ENCODE measurements at regions not wholly inside any gene's neighbourhood (a gene's known extent, or its start where the extent isn't known, plus 50 kb on each side); places are given as distances from the start of the nearest gene placed in this dataset.

DNA sequence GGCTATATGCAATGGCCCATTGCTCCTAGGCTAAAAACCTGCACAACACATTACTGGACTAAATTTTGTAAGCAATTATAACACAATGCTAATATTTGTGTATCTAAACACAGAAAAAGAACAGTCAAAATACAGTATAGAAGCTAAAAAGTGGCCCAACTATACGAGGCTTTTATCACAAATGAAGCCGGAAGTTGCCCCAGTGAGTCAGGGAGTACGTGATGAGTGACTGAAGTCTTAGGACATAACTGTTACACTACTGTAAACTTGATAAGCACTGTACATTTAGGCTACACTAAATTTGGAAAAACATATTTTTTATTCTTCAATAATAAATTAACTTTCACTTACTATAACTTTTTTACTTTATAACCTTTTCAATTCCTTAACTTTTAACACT lies 105.2 kb upstream of the PRR16 start:
- H3K36me3 ChIP-seq (ENCODE audit: control insufficient read depth, low read length) = no peaks in the 10 kb centered on the region
- H3K9me2 ChIP-seq (replicated peaks; ENCODE audit: control insufficient read depth, low read length) = no peaks in the 10 kb centered on the region
- H3K9me3 ChIP-seq (ENCODE audit: control insufficient read depth, insufficient read depth, low read length) = no peaks in the 10 kb centered on the region
- H4K20me1 ChIP-seq (ENCODE audit: control insufficient read depth, insufficient read depth, low read depth, low read length) = no peaks in the 10 kb centered on the region
- no peak overlapping the region for H3K27ac ChIP-seq (ENCODE audit: low read depth, low read length)
- H3K4me3 ChIP-seq (ENCODE audit: low read length) = no peak overlapping the region
- no peaks in the 10 kb centered on the region for H3K27me3 ChIP-seq (ENCODE audit: control insufficient read depth, low read length)
- H3K4me2 ChIP-seq (ENCODE audit: low read length) = no peak overlapping the region
- H3K4me1 ChIP-seq (ENCODE audit: control insufficient read depth, low read length) = no peaks in the 10 kb centered on the region
- TF ChIP-seq, protein P1, sequence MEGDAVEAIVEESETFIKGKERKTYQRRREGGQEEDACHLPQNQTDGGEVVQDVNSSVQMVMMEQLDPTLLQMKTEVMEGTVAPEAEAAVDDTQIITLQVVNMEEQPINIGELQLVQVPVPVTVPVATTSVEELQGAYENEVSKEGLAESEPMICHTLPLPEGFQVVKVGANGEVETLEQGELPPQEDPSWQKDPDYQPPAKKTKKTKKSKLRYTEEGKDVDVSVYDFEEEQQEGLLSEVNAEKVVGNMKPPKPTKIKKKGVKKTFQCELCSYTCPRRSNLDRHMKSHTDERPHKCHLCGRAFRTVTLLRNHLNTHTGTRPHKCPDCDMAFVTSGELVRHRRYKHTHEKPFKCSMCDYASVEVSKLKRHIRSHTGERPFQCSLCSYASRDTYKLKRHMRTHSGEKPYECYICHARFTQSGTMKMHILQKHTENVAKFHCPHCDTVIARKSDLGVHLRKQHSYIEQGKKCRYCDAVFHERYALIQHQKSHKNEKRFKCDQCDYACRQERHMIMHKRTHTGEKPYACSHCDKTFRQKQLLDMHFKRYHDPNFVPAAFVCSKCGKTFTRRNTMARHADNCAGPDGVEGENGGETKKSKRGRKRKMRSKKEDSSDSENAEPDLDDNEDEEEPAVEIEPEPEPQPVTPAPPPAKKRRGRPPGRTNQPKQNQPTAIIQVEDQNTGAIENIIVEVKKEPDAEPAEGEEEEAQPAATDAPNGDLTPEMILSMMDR (IDR thresholded peaks at IDR 0.05; ENCODE audit: low read depth, low read length, poor library complexity, severe bottlenecking) = no peak
- no peak for TF ChIP-seq EZH2phosphoT487 (IDR thresholded peaks at IDR 0.05; ENCODE audit: borderline replicate concordance, low read length)
- H3K79me2 ChIP-seq (ENCODE audit: control insufficient read depth, low read length) = no peaks in the 10 kb centered on the region
- no peaks in the 10 kb centered on the region for H3F3A ChIP-seq (ENCODE audit: control insufficient read depth, insufficient read depth)

DNA sequence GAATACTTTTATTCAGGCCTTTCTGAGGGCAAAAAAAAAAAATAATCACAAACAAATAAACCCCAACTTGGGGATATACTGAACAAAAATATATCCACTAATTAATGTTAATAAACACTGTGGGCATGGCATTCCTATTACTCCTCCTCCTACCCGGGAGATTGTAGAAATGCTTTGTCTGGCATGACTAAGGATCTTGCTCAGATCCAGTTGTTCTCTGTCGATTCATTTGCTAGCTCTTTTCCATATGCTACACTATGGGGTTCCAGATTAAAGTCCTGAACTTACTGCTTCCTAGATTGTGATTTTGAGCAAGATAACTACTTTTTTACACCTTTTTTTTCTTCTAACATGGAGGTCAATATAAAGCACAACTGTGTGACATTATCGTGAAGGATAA lies 102.2 kb upstream of the PRR16 start:
- Histone ChIP-seq H3K9me3 (ENCODE audit: control insufficient read depth, insufficient read depth, low read length) (no peaks in the 10 kb centered on the region), H3K4me3 (ENCODE audit: low read length) (no peak overlapping the region), H3K4me1 (ENCODE audit: control insufficient read depth, low read length) (no peaks in the 10 kb centered on the region), H3K9me2 (replicated peaks; ENCODE audit: control insufficient read depth, low read length) (no peaks in the 10 kb centered on the region), H4K20me1 (ENCODE audit: control insufficient read depth, insufficient read depth, low read depth, low read length) (no peaks in the 10 kb centered on the region), H3K4me2 (ENCODE audit: low read length) (no peak overlapping the region), H3K36me3 (ENCODE audit: control insufficient read depth, low read length) (no peaks in the 10 kb centered on the region), H3K79me2 (ENCODE audit: control insufficient read depth, low read length) (no peaks in the 10 kb centered on the region), H3F3A (ENCODE audit: control insufficient read depth, insufficient read depth) (no peaks in the 10 kb centered on the region), H3K27me3 (ENCODE audit: control insufficient read depth, low read length) (no peaks in the 10 kb centered on the region), H3K27ac (ENCODE audit: low read depth, low read length) (no peak overlapping the region)
- TF ChIP-seq, protein P1 (IDR thresholded peaks at IDR 0.05; ENCODE audit: low read depth, low read length, poor library complexity, severe bottlenecking) = no peak
- no peak for TF ChIP-seq EZH2phosphoT487 (IDR thresholded peaks at IDR 0.05; ENCODE audit: borderline replicate concordance, low read length)

DNA sequence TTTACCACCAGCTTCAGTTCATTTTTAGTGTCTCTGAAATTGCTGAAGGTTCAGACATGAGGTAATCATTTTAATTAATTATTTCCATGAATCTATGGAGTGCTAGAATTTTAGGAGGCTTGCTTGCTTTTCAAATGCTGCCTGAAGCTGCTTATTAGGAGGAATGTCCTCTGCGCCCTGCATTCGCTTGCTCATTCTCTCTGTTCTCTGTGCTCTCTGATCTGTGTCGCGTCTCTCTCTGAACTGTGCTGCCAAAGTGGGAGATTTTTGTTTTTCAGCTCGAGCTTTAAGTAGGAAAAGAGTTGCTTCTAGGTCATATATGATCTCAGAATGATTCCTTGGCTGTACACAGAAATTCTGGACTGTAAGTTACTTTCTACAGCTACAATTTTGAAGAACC lies 101.7 kb upstream of the PRR16 start:
- H3K27ac ChIP-seq (ENCODE audit: low read depth, low read length) = no peak overlapping the region
- no peaks in the 10 kb centered on the region for H3K27me3 ChIP-seq (ENCODE audit: control insufficient read depth, low read length)
- H3K36me3 ChIP-seq (ENCODE audit: control insufficient read depth, low read length) = no peaks in the 10 kb centered on the region
- TF ChIP-seq EZH2phosphoT487 (IDR thresholded peaks at IDR 0.05; ENCODE audit: borderline replicate concordance, low read length) = no peak
- TF ChIP-seq, protein P1 (IDR thresholded peaks at IDR 0.05; ENCODE audit: low read depth, low read length, poor library complexity, severe bottlenecking) = no peak
- H3K4me2 ChIP-seq (ENCODE audit: low read length) = no peak overlapping the region
- no peak overlapping the region for H3K4me3 ChIP-seq (ENCODE audit: low read length)
- H3K4me1 ChIP-seq (ENCODE audit: control insufficient read depth, low read length) = no peaks in the 10 kb centered on the region
- no peaks in the 10 kb centered on the region for H4K20me1 ChIP-seq (ENCODE audit: control insufficient read depth, insufficient read depth, low read depth, low read length)
- no peaks in the 10 kb centered on the region for H3K9me2 ChIP-seq (replicated peaks; ENCODE audit: control insufficient read depth, low read length)
- no peaks in the 10 kb centered on the region for H3K79me2 ChIP-seq (ENCODE audit: control insufficient read depth, low read length)
- H3F3A ChIP-seq (ENCODE audit: control insufficient read depth, insufficient read depth) = no peaks in the 10 kb centered on the region
- H3K9me3 ChIP-seq (ENCODE audit: control insufficient read depth, insufficient read depth, low read length) = no peaks in the 10 kb centered on the region

Measured in DOHH2 (cell line).